LHCN-M2 (cell line): ENCODE measurements at regions not wholly inside any gene's neighbourhood (a gene's known extent, or its start where the extent isn't known, plus 50 kb on each side); places are given as distances from the start of the nearest gene placed in this dataset.

Experiments
- DNase-seq: peaks from one replicate; pipeline ENCODE4 v3.0.0-alpha.2; 2012; ENCODE audit warnings: low read depth

DNA sequence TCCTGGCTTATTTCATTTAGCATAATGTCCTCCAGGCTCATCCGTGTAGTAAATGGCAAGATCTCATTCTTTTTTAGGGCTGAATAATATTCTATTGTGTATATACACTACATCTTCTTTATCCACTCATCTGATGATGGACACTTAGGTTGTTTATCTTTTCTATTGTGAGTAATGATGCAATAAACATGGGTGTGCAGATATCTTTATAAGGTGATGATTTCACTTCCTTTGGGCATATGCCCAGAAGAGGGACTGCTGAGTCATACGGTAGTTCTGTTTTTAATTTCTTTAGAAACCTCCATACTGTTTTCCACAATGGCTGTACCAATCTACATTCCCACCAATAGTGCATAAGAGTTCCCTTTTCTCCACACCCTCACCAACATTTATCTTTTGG, 317.6 kb upstream of the CNKSR2 start:
- peak; percentile 16 for DNase-seq

DNA sequence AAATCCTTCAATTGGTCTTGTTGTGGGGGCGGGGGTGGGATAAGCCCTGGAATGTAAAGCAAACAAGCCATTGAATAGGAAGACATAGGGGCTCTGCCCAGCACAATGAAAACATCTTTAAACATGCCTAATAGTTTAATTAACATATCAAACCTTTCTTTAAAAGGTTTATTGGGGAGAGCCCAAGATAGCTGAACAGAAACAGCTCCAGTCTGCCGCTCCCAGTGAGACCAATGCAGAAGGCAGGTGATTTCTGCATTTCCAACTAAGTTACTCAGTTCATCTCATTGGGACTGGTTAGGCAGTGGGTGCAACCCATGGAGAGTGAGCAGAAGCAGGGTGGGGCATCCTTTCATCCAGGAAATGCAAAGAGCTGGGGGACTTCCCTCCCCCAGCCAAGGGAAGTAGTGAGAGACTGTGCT, 327.2 kb upstream of the CNKSR2 start:
- no peak for DNase-seq

DNA sequence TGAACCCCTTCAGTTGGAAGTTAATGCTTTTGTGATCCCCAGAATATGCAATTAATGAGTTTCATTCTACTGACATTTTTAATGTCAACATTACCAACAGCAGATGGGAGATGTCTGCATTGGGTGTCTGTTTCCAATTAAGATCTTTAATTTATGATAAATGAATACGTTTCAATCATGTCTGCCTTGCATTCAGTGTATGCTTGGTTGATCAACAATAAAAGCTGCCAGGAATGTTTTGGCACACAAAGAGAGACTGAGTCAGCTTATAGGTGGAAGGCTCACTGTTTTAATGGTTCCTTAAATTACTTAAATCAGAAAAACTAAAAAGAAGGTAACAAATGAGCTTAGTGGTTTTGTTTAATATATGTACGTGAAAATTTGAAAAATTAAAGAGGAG, 359.9 kb upstream of the CNKSR2 start:
- no peak for DNase-seq

DNA sequence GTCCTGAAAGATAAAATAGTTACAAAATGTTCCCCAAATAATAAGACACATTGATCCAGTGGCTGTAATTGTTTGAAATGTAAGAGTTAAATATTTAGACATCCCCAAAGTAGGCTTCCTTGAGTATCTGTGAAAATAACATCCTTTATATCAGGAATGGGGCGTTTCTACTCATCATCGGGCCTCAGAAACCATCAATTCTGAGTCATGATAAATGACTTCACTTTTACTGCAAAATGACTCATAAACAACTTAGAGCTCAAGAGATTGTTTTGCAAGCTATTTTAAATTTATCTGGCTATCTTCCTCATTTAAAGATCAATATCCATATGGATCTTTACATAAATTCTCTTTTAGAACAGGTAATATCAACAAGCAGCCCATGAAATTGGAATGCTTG, 369.4 kb upstream of the CNKSR2 start:
- peak; percentile 55 for DNase-seq

DNA sequence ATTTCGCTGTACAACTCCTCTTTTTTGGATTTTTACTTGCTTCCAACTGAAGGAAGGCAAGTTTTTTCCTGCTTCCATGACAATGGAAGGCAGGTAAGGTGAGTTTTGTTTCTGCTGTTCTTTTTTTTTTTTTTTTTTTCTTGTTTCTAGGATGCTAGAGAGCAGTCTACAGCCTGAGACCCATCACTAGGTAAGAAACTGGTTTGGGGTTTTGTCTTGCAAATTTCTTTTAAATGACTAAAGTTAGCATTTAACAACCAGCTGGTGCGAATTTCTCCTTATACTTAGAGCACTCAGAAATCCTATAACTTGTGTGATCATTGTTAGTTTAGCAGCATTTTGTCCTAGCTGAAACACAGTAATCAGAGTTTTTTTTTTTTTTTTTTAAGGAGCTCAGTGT, 378.4 kb upstream of the CNKSR2 start:
- DNase-seq = no peak

DNA sequence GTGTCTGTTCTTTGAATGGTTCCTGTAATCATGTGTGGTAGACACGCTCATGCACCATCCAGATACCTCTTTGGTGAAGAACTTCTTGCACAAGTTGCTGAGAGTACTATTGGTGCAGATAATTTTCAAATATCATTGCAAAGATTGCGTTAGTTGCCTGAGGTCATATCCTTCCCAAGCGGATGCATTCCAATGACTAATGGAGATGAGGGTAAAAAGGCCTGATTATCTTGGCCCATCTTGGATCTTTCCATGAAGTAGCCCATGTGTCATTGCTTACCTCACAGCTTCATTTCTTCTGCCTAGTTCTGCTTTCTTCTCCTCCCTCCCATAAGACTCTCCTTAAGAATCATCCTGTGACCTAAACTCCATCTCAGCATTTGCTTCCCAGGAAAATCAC, 384.9 kb upstream of the CNKSR2 start:
- no peak for DNase-seq

DNA sequence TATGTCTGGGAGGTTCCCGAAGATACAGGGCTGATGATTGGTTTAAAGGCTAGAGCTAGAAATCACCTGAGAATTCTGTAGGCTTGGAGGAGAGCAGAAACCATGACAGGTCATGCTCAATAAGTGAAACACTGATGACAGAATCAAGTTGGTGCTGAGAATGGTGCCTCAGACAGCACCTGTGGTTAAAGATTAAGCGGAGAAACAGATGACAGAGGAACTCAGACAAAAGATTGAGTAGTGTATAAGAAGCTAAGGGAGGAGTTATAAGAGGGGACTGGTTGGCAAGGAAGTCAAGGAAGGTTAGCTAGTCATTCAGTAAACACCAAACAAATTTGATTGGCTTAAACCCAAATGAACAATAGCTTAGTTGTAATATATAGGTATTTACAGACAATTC, 385.4 kb upstream of the CNKSR2 start:
- DNase-seq = no peak

DNA sequence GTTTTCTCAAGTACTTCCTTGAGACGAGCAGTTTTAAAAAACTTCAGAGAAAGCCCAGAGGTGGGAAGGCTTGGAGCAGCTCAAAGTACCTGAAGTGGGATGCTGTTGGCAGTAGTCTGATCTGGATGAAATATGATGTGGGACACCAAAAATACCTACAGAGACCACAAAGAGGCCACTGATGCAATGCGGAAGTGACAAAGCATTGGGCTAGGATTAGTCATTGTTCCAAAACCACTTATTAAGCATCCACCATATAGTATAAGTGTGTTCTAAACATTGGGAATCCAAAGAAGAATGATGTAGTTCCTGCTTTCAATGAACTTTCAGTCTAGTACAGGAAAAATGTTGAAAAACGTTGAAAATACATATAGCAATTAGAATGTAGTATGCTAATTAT, 386.1 kb upstream of the CNKSR2 start:
- DNase-seq = peak; percentile 53

DNA sequence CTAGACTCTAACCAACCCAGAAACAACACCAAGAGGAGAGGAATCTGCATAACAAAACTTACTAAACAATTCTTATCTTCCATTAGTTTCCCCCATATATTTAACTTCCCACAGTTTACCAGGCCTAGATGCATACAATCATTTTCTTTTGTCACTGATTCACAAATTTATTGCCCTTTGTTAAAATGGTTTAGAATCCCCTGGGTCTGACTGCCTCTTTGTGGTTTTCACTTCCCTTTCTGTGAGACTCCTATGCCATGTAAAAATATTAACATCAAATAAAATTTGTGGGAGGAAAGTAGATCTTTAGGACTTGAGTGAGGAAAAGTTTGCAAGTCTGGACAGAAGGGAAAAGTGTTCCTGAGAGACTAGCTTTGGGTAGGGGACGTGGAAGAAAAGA, 393.8 kb upstream of the CNKSR2 start:
- no peak for DNase-seq

DNA sequence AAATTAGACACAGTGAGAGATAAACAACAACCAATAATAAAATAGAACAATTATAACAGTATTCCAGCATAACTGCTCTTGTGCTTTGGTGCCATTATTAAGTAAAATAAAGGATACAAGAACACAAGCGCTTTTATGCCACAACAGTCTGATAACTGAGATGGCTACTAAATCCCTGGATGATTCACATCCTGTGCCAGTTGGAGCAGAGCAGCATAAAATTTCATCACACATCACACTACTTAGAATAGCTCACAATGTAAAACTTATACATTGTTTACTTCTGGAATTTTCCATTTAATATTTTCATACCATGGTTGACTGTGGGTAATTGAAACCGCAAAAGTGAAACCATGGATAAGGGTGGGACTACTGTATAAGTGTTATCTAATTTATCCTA, 399.9 kb upstream of the CNKSR2 start:
- peak; percentile 68 for DNase-seq

DNA sequence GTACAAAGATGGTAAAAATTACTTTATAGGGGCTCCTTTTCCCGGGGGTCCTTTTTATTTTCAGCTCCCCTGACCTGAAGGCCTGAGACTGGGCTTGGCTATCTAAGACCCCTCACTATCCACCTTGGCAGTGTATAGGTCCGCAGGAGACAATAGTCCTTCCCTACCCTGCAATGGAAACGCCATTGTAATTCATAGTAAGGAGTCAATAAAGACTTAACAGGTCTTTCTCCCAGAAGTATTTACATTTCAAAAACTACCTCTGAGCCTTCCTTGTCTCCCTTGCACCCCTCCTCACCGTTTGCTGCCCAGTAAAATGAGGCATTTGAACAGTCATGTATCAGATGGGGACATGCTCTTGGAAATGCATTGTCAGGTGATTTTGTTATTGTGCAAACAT, 401.2 kb upstream of the CNKSR2 start:
- DNase-seq = no peak

DNA sequence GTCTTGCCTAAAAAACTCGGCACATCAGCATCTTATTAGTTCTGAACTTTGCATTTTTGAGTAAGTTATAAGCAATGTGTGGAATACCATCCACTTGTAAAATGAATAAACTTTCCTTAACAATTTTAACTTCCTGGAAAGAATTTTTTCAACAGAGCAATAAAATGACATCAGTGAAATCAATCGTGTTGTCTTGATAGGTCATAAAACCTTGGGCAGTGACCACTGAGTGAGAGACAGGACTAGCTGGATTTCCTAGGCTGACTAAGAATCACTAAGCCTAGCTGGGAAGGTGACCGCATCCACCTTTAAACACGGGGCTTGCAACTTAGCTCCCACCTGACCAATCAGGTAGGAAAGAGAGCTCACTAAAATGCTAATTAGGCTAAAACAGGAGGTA, 403.0 kb upstream of the CNKSR2 start:
- no peak for DNase-seq

DNA sequence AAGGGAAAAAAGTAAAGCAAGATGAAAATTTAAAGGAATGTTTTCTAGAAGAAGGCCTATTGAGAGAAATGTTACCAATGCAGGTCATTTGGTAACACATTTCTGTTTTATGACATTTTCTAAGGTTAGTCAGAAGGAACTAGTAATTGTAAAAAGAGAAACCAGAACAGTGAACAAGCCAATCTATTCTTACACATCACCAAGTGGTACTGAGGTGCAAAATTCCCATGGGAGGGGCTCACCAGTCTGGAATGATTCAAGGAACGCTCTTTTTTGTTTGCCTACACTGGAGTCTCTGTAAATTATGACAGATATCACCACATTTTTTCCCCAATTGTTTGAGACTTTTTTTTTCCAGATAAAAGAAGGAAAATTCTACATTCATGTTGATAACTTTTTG, 404.7 kb upstream of the CNKSR2 start:
- DNase-seq = peak; percentile 10

DNA sequence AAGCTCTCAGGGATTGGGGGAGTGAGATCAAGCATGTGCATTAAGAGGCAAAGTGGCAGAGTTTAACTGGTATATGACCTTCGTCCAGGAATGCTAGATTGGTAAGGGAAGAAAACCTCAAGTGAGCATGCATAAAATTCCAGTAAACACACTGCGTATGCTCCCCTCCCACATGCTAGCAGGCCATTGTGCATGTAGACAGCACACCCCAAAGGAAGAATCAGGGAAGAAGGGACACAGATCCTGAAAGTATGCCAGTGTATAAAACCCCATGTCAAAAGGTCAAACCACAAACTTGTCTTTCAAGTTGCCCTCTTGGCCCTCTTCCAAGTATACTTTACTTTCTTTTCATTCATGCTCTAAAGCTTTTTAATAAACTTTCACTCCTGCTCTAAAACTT, 405.2 kb upstream of the CNKSR2 start:
- DNase-seq = peak; percentile 77

DNA sequence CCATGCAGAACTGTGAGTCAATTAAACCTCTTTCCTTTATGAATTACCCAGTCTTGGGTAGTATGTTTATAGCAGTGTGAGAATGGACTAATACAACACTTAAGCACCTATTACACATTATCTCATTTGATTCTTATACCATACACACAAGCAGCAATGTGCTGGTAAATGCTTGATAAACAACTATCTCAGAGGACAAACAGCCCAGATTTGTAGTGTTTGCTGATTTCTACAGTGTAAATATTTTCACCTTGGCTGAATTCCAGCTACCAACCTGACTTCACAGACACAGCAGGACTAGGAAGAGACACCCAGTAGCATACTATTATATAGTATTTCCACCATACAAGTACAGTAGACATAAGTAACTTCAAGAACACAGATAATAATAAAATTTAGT, 406.5 kb upstream of the CNKSR2 start:
- DNase-seq = no peak

DNA sequence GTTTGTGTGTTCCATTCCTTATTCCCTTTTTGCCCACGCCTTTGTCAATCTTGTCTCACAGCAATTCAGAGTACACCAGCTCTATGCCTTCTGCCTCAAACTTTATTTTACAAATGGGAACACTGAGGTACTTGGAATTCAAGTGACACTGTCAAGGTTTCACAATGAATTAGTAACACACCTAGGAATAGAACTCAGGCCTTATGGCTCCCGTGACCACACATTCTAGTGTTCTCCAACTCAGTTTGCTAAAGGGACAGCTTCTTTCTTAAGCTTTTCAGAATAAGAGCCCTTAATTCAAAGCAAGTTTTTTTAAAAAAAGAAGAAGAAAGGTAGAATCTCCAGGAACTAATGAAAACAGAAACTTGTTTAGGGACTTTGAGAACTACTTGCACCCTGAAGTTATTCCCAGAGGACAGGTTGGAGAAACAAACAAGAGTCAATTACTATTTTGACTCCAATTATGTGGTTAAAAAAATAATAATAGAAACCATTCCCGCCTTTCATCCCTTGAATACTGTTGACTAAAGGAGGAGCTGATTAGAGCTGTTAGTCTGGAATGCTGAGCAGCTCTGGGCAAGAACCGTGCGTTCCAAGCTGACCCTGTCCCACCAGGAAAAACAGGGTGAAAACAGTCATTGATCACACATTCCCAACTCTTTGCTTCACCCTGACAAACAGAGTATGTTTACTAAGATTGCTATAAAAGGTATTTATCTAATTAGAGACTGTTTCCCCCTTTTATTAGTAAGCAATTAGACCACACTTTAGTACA, 408.8 kb upstream of the CNKSR2 start:
- no peak for DNase-seq

DNA sequence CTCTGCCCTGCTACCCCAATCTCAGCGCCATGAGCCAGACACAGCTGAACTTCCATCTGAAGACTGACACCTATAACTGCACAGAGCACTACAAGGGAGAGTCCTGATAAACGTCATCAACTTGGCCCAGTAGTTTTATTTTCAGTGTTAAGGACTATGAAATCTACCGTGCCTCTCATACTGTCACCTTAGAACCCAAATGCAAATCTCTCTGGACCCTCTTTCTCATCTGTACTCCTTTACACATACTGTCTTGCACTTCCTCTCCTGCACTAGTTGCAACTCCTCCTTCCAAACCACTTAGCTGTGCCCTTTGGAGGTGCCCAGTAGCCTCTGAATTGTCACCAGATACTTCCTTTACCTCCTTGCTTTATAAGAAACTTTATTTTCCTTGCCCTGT, 420.2 kb upstream of the CNKSR2 start:
- no peak for DNase-seq

DNA sequence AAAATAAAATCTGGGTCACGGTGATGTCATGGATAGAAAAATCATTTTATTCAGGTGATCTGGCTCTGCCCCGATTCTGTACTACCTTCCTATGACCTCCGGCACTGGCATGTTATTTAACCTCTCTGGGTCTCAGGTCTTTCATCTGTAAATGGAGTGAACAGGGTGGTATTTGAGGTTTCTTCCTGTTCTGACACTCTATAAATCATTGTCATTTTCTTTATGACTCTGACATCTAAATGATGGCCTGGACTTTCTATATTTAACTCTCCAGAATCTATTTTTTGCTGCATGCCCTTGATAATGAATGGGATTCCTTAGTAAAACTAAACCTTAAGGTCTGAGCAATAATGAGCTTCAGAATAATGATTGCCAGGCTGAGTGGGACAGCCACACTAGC, 422.0 kb upstream of the CNKSR2 start:
- DNase-seq = no peak

DNA sequence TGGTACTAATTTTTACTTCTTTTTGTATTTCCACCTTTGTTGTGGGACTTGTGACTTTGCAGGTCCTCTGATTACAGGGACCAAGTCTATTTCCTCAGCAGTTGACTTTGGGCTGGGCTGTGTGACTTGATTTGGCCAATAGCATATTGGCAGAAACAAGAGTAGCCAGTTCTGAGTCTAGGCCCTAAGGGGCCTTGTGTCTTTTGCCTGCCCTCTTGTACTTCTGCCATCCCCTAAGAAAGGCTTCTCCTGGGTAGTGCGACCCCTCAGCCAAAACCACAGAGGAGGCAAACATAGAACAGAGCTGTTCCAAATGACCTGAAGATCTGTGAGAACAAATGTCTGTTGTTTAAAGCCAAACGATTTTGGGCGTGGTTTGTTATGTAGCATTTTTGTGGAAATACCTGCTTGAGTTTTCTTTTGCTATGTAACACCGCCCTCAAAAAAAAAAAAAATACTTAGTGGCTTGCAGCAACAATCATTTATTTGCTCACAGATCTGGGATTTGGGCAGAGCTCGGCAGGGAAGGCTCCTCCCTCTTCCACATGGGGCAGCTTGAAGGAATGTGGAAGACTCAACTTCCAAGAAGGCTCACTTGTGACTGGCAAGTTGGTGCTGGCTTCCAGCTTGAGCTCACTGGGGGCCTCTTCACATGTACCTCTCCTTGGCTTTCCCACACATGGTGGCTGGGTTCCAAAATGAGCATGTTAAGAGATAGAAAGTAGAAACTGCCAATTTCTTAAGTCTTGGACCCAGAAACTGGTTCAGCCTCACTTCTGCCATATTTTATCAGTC, 423.0 kb upstream of the CNKSR2 start:
- DNase-seq = no peak

DNA sequence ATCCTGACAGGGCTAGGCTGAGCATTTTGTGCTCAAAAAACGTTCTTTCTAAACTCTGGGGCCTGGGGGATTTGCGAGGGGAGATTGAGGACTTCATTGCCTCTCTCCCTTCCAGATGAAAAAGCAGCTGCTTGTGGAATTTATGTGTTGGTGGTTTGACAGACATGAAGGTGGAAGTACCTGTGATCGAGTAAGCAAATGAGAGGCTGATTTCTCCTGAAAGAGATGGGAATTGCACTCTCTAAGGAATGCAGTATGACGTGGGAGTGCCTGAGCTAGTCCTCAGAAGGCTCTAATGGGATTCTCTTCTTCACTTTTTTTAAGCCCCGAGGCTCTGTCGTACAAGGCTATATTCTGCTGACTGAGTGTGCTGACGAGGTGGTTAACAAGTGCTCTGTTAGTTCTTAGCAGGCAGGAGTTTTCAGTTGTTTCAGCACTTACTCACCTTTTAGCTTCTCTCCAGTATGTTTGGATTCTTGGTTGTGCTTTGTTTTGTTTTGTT, 426.8 kb upstream of the CNKSR2 start:
- no peak for DNase-seq

DNA sequence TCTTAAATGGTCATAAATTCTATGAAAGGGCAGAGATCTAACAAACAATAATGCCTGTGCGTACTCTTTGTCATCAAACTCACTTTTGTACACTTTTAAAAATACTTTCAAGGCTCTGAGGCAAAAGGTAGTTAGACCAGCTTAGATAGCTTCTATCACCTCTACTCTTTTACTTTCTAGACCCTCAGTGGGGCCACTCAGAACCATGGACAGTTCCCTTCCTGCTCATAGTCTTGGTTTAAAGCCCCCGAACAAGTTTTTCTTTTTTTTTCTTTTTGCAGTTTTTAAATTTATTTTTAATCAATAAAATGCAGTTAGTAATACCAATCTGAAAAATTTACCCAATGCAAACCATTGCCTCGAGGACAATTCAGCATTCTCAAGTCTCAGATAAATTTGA, 460.5 kb upstream of the CNKSR2 start:
- peak; percentile 8 for DNase-seq

DNA sequence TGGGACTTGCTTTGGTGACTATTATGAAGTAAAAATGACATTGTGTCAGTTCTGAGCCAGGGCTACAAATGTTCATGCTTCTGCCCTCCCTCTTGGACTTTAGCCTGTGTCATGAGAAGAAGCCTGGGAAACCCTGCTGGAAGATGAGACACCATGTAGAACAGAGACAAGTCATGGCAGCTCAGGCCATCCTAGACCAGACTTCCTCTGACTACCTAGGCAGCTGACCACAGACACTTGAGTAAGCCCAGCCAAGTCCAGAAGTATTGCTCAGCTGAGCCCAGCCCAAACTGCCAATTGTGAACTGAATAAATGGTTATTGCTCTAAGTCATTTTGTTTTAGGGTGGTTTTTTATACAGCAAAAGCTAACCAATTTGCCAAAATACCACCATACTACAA, 467.6 kb upstream of the CNKSR2 start:
- DNase-seq = peak; percentile 53

DNA sequence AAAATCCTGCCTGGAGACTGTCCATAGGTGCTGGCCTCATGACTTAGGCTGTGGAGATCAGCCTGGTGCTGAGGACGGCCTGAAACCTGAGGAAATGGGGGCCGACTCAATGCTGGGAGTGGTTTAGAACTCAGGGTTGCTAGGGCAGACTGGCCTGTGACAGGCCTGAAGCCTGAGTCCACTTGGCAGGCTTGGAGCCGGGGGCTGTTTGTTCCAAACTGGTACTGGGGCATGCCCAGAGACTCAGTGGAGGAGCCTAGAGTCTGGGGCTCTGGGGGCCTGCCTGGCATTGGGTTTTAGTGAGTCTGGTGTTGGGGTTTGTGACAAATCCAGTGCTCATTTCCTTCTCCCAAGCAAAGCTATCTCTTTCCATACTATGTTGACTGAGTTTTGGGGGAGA, 489.7 kb upstream of the CNKSR2 start:
- DNase-seq = no peak
